Uterus (tissue), 2 donors: ENCODE measurements at regions not wholly inside any gene's neighbourhood (a gene's known extent, or its start where the extent isn't known, plus 50 kb on each side); places are given as distances from the start of the nearest gene placed in this dataset.

Source experiments
- CTCF ChIP-seq, 4 experiments: fragments of 200-600 bp in 2 of 4; fragments of 450-650 bp in 2 of 4; sonication (generic) in 2 of 4; IDR thresholded peaks; one replicate each; pipeline ENCODE4 v1.5.1; 2016 to 2019; ENCODE audit warnings: antibody characterized with exemption in 4 of 4, mild to moderate bottlenecking in 2 of 4, moderate library complexity in 1 of 4
- POLR2A ChIP-seq, 2 donors: fragments of 450-650 bp; IDR thresholded peaks; one replicate each; pipeline ENCODE4 v1.6.1; 2016; ENCODE audit warnings: antibody characterized with exemption in 2 of 2, mild to moderate bottlenecking in 1 of 2, moderate library complexity in 1 of 2

DNA sequence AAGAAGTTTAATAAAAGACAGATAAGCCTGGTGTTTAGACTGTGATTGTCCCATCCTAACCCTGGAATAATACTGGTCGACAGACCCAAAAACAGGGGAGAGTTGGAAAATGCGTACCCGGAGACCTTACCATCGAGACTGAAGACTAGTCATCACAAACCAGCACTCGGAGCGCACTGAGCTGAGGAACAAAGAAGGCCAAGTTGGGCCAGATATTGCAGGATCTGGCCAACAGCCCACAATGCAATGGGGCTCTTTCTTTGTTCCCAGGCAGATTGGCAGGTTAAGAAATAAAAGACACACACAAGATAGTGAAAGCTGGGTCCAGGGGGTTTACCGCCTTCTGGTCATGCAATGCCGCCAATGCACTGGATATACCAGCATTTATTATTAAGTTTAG, 188.7 kb upstream of the RAI14 start:
- no peak for TF ChIP-seq POLR2A (IDR thresholded peaks at IDR 0.05)
- TF ChIP-seq CTCF (IDR thresholded peaks at IDR 0.05): no peak
